Fibroblast of pulmonary artery (primary cell): ENCODE measurements at regions not wholly inside any gene's neighbourhood (a gene's known extent, or its start where the extent isn't known, plus 50 kb on each side); places are given as distances from the start of the nearest gene placed in this dataset.

ENCODE experiments used
- DNase-seq: peaks from one replicate; pipeline ENCODE4 v3.0.0-alpha.2; 2010; ENCODE audit warnings: low read depth
- H3K4me3 ChIP-seq: replicated peaks from 2 replicates; pipeline ENCODE4 v1.5.1; 2011; ENCODE audit warnings: low read depth, mild to moderate bottlenecking, control low read depth, low read length, moderate library complexity
- TF ChIP-seq, protein P1 (sequence below): IDR thresholded peaks from 2 replicates; pipeline ENCODE4 v1.5.1; 2011; ENCODE audit warnings: mild to moderate bottlenecking, control low read depth, low read length, inconsistent platforms; ENCODE audit errors: missing control alignments

DNA sequence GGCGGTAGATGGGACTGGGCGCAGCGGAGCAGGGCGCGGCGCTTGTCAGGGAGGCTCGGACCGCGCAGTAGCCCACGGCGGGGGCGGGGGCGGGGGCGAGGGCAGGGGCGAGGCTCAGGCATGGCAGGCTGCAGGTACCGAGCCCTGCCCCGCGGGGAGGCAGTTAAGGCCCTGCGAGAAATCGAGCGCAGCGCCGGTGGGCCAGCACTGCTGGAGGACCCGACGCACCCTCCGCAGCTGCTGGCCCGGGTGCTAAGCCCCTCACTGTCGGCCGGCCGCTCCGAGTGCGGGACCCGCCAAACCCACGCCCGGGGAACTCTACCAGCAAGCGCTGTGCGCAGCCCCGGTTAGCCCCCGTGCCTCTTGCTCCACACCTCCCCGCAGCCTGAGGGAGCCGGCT lies 90.2 kb upstream of the RPL38 start:
- H3K4me3 ChIP-seq, result no peak overlapping the region
- TF ChIP-seq, protein P1, sequence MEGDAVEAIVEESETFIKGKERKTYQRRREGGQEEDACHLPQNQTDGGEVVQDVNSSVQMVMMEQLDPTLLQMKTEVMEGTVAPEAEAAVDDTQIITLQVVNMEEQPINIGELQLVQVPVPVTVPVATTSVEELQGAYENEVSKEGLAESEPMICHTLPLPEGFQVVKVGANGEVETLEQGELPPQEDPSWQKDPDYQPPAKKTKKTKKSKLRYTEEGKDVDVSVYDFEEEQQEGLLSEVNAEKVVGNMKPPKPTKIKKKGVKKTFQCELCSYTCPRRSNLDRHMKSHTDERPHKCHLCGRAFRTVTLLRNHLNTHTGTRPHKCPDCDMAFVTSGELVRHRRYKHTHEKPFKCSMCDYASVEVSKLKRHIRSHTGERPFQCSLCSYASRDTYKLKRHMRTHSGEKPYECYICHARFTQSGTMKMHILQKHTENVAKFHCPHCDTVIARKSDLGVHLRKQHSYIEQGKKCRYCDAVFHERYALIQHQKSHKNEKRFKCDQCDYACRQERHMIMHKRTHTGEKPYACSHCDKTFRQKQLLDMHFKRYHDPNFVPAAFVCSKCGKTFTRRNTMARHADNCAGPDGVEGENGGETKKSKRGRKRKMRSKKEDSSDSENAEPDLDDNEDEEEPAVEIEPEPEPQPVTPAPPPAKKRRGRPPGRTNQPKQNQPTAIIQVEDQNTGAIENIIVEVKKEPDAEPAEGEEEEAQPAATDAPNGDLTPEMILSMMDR, result no peak
- no peak for DNase-seq

DNA sequence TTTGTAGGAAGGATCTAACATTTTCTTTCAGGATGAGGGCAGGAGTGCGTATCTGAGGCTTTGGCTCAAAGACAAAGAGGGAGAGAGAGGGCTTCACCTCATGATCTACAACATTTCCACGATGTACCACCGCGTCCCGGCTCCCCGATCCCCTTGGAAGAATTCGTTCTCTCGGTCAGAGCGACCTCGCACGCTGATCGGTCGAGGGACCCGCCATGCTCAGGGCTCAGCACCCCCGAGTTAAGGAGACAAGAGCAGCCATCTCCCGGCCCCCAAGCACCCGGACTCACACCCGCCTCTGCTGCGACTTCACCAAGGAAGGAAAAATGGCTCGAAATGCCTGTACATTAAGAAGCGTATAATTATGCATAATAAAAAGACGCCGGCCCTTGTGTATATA lies 89.5 kb upstream of the RPL38 start:
- TF ChIP-seq, protein P1, result no peak
- no peak for DNase-seq
- H3K4me3 ChIP-seq, result no peak overlapping the region

DNA sequence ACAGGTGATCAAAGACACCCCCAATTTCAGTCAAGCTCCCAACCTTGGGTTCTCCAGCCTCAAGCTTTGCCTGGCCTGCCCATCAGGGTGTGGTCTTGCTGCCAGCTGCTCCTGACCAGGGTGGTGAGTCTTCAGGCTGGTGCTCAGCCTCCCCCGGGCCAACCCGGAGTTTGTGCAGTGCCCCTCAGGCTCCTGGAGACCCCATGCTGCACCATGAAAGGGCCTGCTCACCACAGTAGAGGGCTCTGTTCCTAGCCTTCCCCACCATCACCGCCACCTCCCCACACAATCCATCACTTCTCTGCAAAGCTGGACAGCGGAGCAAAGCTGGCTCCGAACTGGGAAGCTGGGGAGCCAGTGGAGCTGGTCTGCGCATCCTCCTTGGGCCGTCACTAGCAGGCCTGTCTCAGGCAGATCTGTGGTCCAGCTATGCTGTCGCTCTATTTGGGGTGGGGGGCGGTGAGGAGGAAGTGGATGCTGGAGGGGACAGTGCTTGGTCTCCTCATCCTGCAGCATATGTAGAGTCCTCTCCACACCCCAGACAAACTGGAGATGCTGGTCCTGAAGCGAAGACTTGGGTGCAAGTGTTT lies 88.5 kb upstream of the RPL38 start:
- H3K4me3 ChIP-seq, result no peak overlapping the region
- TF ChIP-seq, protein P1, result no peak
- no peak for DNase-seq

DNA sequence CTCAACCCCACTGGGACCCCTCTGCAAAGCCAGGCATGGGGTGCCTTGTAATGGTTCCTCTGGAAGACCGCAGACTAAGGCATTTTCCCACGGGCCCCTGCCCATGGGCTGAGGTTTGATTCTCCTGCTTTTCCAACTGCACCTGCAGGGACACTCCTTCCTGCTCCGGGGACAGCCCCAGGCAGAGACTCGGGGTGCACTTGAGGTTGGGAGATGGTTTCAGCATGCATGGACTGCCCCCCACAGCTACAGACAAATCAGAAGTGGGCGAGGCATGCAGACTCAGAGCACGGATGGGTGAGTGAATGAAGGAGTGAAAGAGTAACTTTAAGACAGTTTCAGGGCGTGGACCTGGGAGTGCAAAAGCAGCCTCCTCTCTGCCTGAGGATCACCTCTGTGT lies 87.9 kb upstream of the RPL38 start:
- TF ChIP-seq, protein P1, result no peak
- no peak overlapping the region for H3K4me3 ChIP-seq
- DNase-seq, result no peak

DNA sequence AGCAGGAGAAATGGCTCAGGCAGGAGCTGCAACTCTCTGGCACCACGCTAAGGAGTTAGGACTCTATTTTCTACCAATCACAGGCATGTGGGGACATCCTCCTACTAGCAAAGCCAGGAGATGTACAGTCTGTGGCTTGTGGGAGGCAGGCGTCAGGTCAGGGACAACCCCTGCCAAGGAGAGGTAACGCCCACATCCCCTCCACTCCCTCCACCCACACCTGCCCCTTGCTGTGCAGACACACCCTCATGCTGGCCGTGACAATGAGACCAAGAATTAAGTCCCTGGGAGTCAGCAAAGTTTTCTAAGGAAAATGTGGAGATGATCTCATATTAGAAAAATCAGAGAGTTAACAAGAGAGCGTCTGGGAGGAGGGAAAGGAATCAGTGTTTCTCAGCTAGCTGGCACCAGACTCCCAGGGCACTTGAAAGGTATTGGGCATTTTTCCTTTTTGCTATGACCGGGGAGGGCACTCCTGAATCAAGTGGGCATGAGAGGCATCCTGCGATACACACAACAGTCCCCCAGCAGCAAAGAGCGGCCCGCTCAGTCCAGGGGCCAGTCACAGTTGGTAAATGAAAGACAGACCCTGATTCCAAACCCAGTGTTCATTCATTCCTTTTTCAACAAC lies 87.3 kb upstream of the RPL38 start:
- H3K4me3 ChIP-seq, result no peak overlapping the region
- DNase-seq, result no peak
- TF ChIP-seq, protein P1, result no peak

DNA sequence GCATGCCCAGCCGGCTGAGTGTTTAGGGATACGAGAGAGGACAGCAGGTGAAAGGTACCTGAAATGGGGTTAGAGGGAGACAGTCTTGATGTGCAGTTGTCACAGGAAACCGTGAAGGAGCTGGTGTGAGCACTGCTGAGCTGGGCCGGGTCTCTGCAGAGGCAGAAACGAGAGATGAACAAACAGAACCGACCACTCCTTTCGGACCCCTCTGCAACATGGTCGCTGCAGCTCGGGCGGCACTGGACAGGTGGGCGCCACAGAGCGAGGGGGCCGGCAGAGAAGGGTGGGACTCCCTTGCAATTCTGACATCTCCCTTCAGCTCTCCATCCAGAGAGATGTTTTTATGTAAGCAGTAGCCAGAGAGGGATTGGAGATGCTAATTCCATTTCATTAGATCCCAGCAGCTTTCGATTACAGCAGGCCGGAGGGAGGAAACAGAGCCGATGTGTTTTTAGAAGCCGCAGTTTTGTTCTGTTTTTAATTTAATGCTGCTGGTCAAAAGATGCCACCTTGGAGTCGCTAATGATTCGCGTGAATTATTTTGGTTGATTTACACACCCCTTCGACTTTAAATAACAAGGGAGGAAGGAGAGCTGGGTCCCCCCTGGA lies 86.3 kb upstream of the RPL38 start:
- TF ChIP-seq, protein P1, result no peak
- H3K4me3 ChIP-seq, result no peak overlapping the region
- DNase-seq, result no peak
